NCI-H2081 treated with DMSO at 0.1 percent for 48 hours (cell line): ENCODE measurements at regions not wholly inside any gene's neighbourhood (a gene's known extent, or its start where the extent isn't known, plus 50 kb on each side); places are given as distances from the start of the nearest gene placed in this dataset.
"Not testable (repeated sequence)": the region's sequence is repeated elsewhere in the genome, so short reads cannot be mapped to it uniquely, and the experiment has no call there.

Source experiments
- DNase-seq: peaks from one replicate; lab custom pipeline; 2025; lab: John Stamatoyannopoulos, UW

- DNase-seq = no peak
These were observed 81.9 kb upstream of the ADPGK start for GRCh38 chr15:72865486-72865885.

GRCh38 chr15:72864681-72865080, 81.1 kb upstream of the ADPGK start:
- no peak for DNase-seq

- DNase-seq = no peak
These were observed 77.9 kb upstream of the ADPGK start for GRCh38 chr15:72861354-72861910.

- no peak for DNase-seq
These were observed 76.2 kb upstream of the ADPGK start for GRCh38 chr15:72859757-72860145.

GRCh38 chr15:72859017-72859756, 75.6 kb upstream of the ADPGK start:
- no peak for DNase-seq

- DNase-seq = no peak
These were observed 74.6 kb upstream of the ADPGK start for GRCh38 chr15:72858205-72858604.

GRCh38 chr15:72857331-72858063, 73.9 kb upstream of the ADPGK start:
- DNase-seq = no peak

GRCh38 chr15:72856549-72857040, 73.0 kb upstream of the ADPGK start:
- no peak for DNase-seq

GRCh38 chr15:72855791-72856190, 72.2 kb upstream of the ADPGK start:
- DNase-seq = no peak

- DNase-seq = no peak
These were observed 68.7 kb upstream of the ADPGK start for GRCh38 chr15:72852273-72852672.

GRCh38 chr15:72851586-72851985, 68.0 kb upstream of the ADPGK start:
- DNase-seq = no peak

- no peak for DNase-seq
These were observed 67.3 kb upstream of the ADPGK start for GRCh38 chr15:72850833-72851232.

- no peak for DNase-seq
These were observed 64.2 kb upstream of the ADPGK start for GRCh38 chr15:72847806-72848205.

- DNase-seq = no peak
These were observed 63.5 kb upstream of the ADPGK start for GRCh38 chr15:72847033-72847432.

- no peak for DNase-seq
These were observed 62.4 kb upstream of the ADPGK start for GRCh38 chr15:72845981-72846383.

GRCh38 chr15:72844067-72844466, 60.5 kb upstream of the ADPGK start:
- DNase-seq = no peak

GRCh38 chr15:72843340-72843739, 59.8 kb upstream of the ADPGK start:
- DNase-seq = not testable (repeated sequence)

GRCh38 chr15:72840114-72840513, 56.6 kb upstream of the ADPGK start:
- no peak for DNase-seq

- no peak for DNase-seq
These were observed 54.8 kb upstream of the ADPGK start for GRCh38 chr15:72838311-72838731.

- DNase-seq = no peak
These were observed 53.2 kb upstream of the ADPGK start for GRCh38 chr15:72836676-72837330.

GRCh38 chr15:72835294-72835890, 51.8 kb upstream of the ADPGK start:
- DNase-seq = no peak

GRCh38 chr15:72833561-72833960, 50.0 kb upstream of the ADPGK start:
- no peak for DNase-seq
